NOMO-1 treated with DMSO at 0.1 percent for 48 hours (cell line): ENCODE measurements at regions not wholly inside any gene's neighbourhood (a gene's known extent, or its start where the extent isn't known, plus 50 kb on each side); places are given as distances from the start of the nearest gene placed in this dataset.
"Not testable (repeated sequence)": the region's sequence is repeated elsewhere in the genome, so short reads cannot be mapped to it uniquely, and the experiment has no call there.

ENCODE experiments used
- DNase-seq: peaks from one replicate; lab custom pipeline; 2025; ENCODE audit not compliant: unreplicated experiment; lab: John Stamatoyannopoulos, UW

DNA sequence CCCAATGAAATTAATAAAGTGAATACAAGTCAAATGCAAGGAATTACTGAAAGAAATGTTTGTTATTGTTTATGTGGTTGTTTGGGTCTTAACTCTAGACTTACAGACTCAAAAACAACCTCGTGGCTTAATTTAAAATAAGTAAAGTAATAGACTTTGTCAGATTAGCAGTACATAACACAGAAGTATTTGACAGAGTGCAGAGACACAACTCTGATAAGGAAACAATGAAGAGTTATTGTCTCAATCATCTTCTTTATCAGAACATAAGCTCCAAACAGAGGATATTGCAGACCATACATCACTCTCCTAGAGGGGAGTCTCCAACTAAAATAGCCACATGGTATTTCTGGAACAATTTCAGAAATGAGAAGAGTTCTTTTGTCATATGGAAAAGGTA is 487.7 kb upstream of the HS3ST5 start:
- no peak for DNase-seq

DNA sequence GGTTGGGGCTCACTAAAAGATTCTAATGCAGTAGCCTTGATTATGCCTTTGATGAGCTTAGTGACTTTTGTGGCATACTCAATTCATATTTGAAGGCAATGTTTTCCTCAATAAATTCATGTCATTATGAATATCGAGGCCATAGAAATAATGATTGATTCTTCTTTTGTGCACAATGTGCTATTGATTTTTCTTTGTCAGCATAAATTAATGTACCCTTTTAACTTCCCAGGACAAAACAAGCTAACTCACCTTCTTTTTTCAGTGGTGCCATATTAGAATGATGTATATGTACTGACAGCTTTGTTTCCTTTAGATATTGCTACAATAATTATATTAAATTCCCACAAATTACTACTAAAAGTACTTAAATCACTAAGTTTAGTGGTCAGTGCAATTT is 484.3 kb upstream of the HS3ST5 start:
- DNase-seq, result no peak

DNA sequence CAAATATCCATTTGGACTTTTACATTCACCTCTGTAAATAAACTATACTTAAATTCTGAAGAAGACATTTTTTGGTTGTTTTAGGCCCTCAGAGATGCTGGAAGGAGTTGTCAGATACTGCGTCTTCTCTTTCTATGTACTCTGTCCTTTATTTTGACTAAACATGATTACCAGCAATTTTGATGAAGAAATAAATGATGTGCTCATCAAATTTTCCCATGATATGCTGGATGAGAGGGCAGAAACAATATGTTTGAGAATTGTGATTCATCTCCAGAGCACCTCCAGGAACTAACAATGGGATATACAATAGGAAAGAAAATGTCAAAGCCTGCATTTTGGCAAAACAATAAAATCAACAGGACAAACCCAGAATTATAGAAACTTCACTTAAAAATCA is 481.6 kb upstream of the HS3ST5 start:
- DNase-seq, result no peak

DNA sequence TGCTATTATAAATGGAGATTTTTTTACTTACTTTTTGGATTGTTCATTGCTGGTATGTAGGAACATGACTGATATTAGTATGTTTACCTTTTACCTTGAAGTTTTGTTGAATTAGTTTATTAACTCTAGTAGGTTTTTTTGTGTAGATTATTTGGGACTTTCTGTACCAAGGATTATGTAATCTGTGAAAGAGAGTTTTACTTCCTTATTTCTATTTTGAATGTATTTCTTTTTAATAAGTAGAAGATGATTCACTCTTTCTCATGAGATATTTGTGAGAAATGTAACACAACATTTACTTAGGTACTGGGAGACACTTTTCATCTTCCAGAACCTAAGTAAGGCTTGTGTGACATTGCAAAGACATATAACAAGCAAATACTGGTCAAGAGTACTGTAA is 473.9 kb upstream of the HS3ST5 start:
- DNase-seq, result peak; percentile 20

DNA sequence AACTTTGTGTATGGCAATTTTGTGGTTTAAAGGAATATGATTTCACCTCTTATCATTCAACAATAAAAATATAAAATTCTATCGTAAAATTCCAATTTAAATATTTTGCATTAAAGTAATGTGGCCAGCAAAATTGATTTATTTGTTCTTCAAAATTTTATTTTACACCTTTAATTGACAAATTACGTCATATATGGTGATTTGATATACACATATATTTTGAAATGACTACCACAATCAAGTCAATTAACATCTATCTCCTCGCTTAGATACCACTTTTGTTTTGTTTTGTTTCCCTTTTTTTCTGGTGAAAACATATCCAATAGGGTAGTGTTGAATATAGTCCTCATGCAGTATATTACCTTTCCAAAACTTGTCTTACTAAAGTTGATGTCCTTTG is 467.6 kb upstream of the HS3ST5 start:
- no peak for DNase-seq

DNA sequence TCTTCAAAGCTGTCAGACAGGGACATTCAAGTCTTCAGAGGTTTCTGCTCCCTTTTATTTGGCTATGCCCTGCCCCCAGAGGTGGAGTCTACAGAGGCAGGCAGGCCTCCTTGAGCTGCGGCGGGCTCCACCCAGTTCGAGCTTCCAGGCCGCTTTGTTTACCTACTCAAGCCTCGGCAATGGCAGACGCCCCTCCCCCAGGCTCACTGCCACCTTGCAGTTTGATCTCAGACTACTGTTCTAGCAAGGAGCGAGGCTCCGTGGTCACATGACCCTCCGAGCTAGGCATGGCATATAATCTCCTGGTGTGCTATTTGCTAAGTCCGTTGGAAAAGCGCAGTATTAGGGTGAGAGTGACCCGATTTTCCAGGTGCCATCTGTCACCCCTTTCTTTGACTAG is 462.6 kb upstream of the HS3ST5 start:
- not testable (repeated sequence) for DNase-seq

DNA sequence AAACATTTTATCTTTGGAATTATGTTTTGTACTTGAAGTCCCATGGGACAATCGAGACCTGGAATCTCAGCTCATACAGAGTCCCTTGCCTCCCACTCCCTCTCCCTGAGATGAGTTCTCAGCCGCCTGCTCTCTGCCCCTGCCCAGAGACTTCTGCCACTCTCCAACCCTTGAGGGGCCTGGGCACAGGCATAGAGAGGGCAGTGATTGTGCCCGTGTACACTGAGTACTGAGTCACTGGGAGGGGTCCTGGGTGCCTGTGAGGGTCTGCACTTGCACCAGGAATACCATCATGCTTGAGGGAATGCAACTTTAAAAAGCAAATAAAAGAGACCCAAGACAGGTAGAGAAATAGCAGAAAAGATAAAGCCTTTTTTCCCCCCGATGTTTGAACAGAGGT is 453.8 kb upstream of the HS3ST5 start:
- no peak for DNase-seq

DNA sequence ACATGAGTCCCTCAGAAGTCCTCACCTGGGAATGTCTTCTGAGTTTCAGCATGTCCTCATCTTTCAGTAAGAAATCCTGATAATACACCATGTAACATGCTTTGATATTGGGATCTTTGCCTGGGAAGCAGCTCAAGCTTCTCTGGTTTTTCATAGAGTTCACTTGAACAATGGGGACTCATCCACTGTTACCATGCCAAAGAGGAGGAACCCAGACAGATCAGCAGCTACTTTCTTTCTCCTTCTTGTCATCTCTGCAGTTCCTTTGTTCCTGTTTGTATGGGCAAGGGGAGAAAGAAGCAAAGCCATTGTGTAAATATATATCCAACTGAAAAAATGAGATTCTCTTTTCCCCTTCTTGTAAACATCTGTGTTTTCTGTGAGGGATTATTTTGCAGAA is 450.6 kb upstream of the HS3ST5 start:
- DNase-seq, result no peak

DNA sequence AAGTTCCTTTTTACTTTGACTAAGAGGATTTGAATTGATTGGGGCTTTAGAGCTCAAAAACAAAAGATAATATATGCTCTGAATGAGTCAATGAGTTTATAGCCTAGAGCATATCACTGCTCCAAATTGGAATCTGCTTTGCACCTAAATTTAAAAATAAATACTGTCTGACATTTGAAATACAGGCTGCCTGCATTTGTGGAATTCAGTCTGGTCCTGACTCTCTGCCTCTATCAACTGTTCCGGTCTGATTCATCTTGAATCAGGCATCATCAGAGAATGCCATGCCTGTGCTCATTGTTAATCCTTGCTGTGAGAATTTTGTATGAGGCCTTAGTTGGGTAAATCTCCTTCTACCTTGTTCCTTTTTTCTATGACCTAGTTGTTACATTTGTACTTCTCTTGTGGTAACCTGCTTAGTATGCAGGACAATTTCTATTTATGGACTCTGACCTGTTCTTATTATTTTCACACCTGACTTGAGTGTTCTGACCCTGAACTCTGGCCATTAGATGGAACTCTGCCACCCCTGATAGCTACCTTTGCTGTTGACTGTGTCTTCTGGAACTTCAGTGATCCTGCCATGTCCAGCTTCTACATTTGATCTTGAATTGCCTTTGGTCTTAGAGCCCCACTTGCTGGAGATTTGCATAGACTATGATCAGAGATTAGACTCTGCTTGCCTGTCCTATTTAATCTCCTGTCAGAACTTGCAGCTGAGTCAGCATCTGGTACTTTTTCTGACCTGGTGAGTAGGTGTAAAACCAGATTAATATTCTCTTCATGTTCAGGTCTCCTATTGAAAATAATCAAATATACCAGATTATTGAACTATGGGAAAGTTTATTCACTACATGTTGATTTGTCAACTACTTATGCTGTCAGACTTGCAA is 442.7 kb upstream of the HS3ST5 start:
- DNase-seq, result no peak

DNA sequence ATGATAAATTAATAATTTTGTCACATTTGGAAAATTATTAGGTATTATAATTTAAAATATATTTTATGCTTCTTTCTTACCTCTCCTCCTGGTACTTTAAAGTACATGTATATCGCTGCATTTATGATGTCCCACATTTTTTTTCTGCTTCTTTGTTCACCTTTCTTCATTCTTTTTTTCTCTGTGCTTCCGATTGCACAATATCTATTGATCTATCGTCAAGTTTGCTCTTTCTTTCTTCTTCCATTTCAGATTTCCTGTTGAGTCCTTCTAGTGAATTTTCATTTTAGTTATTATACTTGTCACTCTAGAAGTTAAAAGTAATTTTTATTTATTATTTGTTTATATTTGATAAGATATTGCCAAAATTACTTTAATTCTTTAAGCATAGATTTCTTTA is 441.0 kb upstream of the HS3ST5 start:
- no peak for DNase-seq

DNA sequence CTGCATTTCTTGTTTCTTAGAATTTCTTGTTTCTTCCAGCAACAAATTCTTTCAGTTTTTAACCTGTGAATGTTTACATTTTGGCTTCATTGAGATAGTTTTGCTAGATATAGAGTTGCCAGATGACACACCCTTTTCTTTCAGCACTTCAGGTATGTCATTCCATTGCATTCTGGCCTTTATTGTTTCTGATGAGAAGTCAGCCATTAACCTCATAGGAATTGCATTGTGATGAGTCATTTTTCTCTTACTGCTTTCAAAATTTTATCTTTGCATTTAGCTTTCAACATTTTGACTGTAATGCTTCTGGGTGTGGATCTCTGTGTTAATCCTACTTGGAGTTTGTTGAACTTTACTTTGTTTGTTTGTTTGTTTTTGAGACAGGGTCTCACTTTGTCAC is 440.3 kb upstream of the HS3ST5 start:
- DNase-seq, result no peak

DNA sequence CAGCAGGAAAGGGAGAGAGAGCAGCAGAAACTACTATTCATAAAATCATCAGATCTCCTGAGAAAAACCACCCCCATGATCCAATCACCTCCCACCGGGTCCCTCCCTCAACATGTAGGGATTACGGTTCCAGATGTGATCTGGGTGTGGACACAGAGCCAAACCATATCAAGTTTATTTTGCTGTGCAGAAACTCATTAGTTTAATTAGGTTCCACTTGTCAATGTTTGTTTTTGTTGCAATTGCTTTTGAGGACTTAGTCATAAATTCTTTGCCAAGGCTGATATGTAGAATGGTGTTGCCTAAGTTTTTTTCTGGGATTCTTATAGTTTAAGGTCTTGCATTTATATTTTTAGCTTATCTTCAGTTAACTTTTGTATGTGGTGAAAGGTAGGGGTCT is 422.0 kb upstream of the HS3ST5 start:
- no peak for DNase-seq

DNA sequence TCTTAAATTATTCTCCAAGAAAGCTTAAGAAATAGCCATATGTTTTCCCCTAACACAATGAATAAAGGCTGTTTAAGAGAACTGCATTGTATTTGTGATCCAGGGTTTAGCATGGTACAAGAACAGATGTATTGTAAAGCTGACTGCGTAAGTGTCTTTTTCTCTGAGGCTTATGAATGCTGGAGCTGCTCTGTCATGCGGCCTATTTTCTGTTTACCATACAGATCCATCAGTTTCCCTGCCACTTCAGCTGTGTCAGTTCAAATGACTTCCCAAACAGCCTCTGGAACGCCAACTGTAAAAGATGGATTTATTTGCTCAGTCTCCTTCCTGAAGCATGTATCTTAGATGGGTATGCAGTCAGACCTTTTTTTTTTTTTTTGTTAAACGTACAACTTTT is 419.3 kb upstream of the HS3ST5 start:
- DNase-seq, result no peak

DNA sequence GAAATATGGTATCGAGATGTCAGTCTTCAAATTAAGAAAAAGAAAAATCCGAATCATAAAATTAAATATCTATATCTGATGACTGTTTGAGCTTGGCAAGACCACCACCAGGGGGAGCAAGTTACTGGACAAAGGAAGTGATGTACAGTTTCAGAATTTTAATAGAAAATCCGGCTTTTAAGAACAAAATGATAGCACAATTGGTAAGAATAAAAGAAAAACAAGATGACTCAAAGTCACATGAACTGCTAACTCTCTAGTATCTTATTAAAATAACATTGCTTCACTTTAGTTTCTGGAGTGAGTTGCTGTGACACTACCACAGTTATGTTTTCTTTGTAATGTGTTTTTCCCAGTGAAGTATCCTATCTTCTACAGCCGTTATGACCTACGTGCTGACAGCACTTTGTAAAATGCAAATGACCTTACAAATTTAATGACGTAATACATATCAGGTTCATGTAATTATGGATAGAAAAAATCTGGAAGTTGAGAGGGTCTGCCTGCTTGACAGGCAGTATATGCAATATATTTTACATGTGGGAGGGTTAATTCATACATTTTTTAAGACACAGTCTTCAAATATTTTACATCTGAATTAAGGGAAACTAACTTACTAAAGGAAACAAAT is 405.3 kb upstream of the HS3ST5 start:
- peak; percentile 10 for DNase-seq

DNA sequence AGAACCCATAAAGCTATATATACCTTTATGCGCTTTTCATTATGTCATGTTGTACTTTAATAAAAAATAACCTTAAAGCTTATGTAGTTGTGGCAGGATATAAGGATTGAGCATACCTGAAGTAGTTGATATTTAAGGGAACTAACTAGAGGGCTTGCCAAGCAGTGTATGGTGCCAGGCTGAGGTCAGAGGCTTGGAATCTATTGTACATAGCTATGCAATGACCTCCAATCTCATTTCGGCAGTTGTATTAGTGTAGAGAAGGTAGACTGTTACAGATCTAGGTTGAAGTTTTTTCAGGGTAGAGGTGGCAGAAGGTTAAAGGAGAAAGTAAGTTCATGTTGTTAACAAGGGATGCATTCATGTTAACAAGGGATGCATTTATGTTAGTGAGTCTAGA is 397.7 kb upstream of the HS3ST5 start:
- no peak for DNase-seq

DNA sequence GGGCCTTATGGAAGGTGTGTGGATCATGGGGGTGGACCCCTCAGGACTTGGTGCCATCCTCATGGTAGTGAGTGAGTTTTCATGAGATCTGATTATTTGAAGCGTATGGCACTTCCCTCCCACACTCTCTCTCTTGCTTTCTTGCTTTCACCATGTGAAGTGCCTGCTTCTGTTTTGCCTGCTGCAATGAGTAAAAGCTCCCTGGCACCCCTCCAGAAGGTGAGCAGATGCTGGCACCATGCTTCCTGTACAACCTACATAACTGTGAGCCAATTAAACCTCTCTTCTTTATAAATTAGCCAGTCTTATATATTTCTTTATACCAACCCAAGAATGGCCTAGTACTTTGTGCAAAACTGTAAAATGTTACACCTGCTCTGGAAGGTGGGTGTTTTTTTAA is 396.8 kb upstream of the HS3ST5 start:
- DNase-seq, result no peak

DNA sequence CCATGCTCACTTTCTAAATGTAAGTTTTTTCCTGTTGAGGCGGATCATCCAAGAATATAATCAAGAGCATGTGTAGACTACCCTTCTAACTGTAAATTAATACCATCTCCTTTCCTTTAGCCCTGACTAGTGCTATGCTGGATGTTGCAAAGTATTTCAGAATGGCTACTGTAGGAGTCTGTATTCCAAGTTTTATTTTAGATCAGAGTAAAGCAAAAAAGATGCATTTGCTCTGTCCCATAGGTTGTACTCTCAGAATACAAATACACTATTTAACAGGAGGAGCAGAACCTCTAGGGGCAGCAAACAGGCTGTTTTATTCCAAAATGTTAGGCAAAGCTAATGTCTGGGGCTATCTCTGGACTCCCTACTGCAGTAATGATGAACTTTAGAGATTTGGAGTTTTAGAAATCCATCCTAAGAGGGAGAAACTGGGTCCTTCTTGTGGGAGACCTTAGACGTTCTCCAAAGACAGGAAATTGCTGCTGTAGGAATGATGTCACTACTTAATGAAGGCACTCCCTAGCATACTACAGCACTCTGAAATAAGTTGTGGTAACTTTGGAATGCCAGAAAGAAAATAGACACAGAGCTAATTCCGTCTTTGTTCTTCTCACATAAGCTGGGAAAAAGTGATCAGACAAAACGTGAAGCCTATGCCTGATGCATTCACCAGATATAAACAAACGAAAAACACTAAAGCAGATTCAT is 392.4 kb upstream of the HS3ST5 start:
- DNase-seq, result no peak

DNA sequence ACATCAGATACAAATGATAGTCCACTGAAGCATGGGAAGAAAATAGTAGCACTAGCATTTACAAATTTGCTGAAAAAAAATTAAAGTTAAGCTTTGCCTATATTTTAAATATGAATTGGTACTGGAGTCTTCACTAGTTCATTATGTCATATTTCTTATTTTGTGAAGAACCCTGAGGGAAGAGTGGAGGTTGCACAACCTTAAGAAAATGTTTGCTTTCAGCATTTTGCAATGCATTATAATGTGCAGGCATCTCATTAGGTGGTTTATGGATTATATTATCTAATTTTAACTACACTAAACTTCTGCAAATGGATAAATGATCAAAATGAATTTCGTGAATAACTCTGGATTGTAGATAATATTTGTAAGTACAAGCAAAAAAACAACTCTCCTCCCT is 390.8 kb upstream of the HS3ST5 start:
- DNase-seq, result no peak

DNA sequence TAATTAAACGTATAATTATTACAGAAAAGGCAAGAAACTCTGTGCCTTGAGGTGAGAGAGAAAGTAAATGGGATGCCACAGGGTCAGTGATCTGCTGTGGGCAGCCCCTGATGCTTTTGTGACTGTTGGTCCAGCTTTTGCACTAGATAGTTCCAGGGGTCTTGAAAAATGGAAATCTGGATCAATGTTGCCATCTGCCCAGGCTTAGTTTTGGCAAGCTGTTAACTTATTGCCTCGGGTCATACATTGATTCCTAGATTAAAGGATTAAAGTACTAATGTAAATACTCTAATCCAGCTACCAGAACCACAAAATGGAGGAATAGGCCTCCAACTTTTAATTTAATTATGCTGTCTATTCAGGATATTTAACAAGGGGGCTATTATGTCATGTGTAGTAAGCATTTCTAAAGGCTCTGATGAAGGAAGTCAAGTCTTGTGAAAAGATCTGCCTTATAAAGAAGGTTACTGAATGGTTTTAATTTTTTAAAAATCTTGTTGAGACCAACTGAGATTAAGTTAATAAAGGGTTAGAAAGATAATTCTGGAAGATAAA is 376.0 kb upstream of the HS3ST5 start:
- DNase-seq, result no peak

DNA sequence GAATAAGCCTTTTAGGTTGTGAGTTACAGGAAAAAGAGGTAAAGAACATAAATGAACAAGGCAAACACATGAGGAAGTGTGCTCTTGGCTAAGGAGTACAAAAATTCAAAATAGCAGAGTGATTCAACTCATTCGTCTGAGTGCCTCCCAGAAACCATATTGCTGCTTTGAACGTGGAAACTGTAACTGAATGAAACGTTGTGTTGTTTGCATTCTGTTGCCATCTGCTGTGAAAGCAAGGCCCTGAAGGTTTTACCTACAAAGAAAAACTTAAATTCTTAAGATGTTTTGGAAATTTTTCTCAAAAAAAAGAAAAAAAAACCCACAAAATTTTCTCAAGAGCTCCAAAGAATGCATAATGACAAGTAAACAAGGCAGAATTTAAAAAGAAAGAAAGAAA is 375.4 kb upstream of the HS3ST5 start:
- no peak for DNase-seq

DNA sequence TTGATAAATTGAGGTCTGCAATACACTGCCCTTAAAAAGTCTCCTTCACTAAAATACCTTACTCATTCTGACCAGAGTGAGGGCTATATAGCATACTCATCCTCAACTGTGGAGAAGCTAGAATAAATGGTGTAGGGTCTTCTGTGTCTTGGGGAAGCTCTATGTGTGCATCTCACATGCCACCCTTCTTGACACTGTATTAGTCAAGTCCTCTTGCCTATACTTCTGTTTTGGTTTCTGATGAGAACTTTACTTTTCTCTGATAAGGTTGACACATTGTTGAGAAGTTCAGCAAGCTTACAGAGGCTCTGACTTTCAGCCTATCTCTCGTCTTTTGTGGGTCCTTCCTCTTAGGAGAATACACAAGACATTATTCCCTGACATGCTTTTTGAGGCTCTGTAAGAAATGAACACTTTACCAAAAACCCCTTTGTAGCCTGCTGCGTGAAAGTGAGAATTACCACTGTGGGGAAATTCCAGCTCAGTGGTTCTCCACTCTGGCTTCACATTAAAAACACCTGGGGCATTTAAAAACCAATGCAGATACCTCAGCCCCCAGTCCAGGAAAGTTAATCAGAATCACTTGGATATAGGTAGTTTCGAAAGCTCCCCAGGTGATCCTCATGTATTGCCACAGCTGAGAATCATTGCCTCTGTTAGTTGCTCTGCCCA is 372.1 kb upstream of the HS3ST5 start:
- DNase-seq, result no peak
